Natural killer cell (primary cell): ENCODE measurements at regions not wholly inside any gene's neighbourhood (a gene's known extent, or its start where the extent isn't known, plus 50 kb on each side); places are given as distances from the start of the nearest gene placed in this dataset.

Experiments
- ATAC-seq, 3 donors: fragments of 150-1000 bp in 2 of 3; fragments of 200-7000 bp in 1 of 3; cut with Tn5 transposase; 1 replicate in 1 of 3; 2 replicates in 2 of 3; pipeline ENCODE4 v1.10.0; 2021; ENCODE audit warnings: mild to moderate bottlenecking in 2 of 3, moderate library complexity in 2 of 3
- DNase-seq, 2 donors: peaks; one replicate each; pipeline versions ENCODE4 v3.0.0 to v3.0.0-alpha.2; 2013 to 2021; ENCODE audit warnings: mixed read lengths in 1 of 2
- H3K27ac ChIP-seq: one replicate; pipeline ENCODE4 v1.5.1; 2013; ENCODE audit warnings: mild to moderate bottlenecking, low read length
- H3K27me3 ChIP-seq: one replicate; pipeline ENCODE4 v1.6.1; 2013; ENCODE audit warnings: low read length; ENCODE audit not compliant: control insufficient read depth, insufficient read depth
- H3K36me3 ChIP-seq: one replicate; pipeline ENCODE4 v1.6.1; 2013; ENCODE audit warnings: low read length; ENCODE audit not compliant: control insufficient read depth, insufficient read depth
- H3K4me1 ChIP-seq: one replicate; pipeline ENCODE4 v1.6.1; 2013; ENCODE audit warnings: low read length; ENCODE audit not compliant: control insufficient read depth, insufficient read depth
- H3K4me3 ChIP-seq: one replicate; pipeline ENCODE4 v1.5.1; 2013; ENCODE audit warnings: low read length
- H3K9me3 ChIP-seq: one replicate; pipeline ENCODE4 v1.6.1; 2013; ENCODE audit warnings: low read length; ENCODE audit not compliant: control insufficient read depth, insufficient read depth
- H3K27ac Mint-ChIP-seq, 2 donors: one replicate each; pipeline ENCODE4 v1.8.0; 2022; ENCODE audit warnings: mild to moderate bottlenecking in 2 of 2, mixed read lengths in 2 of 2, moderate library complexity in 1 of 2
- H3K27me3 Mint-ChIP-seq, 2 donors: one replicate each; pipeline ENCODE4 v1.8.0; 2022; ENCODE audit warnings: low read depth in 2 of 2, mixed read lengths in 2 of 2
- H3K36me3 Mint-ChIP-seq: one replicate; pipeline ENCODE4 v1.8.0; 2022; ENCODE audit warnings: mixed read lengths
- H3K4me1 Mint-ChIP-seq, 2 donors: one replicate each; pipeline ENCODE4 v1.8.0; 2022; ENCODE audit warnings: mixed read lengths in 2 of 2
- H3K4me3 Mint-ChIP-seq: one replicate; pipeline ENCODE4 v1.8.0; 2022; ENCODE audit warnings: mild to moderate bottlenecking, moderate library complexity, mixed read lengths
- H3K9me3 Mint-ChIP-seq, 2 donors: one replicate each; pipeline ENCODE4 v1.8.0; 2022; ENCODE audit warnings: mixed read lengths in 2 of 2
- WGBS: methylation state at CpG from one replicate; pipeline ENCODE4 v1.1.7; 2013; ENCODE audit warnings: missing lambda C conversion rate; ENCODE audit not compliant: insufficient coverage; 5-methylcytosine and 5-hydroxymethylcytosine counted together
- intact Hi-C: fragments of 100-400 bp; cut with micrococcal nuclease; formaldehyde crosslinking; loops from one replicate; pipeline ENCODE4 v1.14.2; 2022
- TF ChIP-seq, protein P1 (sequence below): fragments of 200-600 bp; IDR thresholded peaks from one replicate; pipeline ENCODE4 v1.8.0; 2022; ENCODE audit warnings: antibody characterized with exemption

DNA sequence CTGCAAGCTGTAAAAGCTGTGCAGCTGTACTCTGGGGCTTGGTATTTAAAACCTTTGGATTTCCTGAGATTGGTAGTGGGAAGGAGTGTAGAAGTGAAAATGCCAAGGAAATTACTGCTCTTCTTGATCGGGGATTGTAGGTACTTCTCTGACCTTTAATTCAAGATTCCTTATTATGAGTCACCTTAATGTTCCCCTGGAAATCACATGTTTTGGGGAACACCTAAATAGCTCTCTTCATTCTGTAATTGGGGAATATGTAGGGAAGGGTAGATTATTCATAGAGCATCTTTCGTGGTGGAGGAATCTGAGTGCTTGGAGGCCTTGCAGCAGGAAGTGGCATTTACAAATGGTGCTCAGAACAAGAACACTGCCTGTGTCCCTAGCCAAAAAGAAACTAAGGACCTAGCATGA is 137.8 kb downstream of the UCHL1 start:
- Mint-ChIP-seq H3K27ac (no peak overlapping the region), H3K9me3 (peaks cover 0 to 2% of the 10 kb centered on the region in 2 donors), H3K4me1 (no peaks in the 10 kb centered on the region), H3K27me3 (no peaks in the 10 kb centered on the region), H3K36me3 (no peaks in the 10 kb centered on the region), H3K4me3 (no peak overlapping the region)
- Histone ChIP-seq H3K27me3 (no peaks in the 10 kb centered on the region), H3K27ac (no peak overlapping the region), H3K36me3 (no peaks in the 10 kb centered on the region), H3K4me3 (no peak overlapping the region), H3K9me3 (no peaks in the 10 kb centered on the region), H3K4me1 (no peaks in the 10 kb centered on the region)
- no peak for DNase-seq
- ATAC-seq = no peak
- intact Hi-C loops = no loop called here
- TF ChIP-seq, protein P1, sequence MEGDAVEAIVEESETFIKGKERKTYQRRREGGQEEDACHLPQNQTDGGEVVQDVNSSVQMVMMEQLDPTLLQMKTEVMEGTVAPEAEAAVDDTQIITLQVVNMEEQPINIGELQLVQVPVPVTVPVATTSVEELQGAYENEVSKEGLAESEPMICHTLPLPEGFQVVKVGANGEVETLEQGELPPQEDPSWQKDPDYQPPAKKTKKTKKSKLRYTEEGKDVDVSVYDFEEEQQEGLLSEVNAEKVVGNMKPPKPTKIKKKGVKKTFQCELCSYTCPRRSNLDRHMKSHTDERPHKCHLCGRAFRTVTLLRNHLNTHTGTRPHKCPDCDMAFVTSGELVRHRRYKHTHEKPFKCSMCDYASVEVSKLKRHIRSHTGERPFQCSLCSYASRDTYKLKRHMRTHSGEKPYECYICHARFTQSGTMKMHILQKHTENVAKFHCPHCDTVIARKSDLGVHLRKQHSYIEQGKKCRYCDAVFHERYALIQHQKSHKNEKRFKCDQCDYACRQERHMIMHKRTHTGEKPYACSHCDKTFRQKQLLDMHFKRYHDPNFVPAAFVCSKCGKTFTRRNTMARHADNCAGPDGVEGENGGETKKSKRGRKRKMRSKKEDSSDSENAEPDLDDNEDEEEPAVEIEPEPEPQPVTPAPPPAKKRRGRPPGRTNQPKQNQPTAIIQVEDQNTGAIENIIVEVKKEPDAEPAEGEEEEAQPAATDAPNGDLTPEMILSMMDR = no peak
- 70% methylated on average over 1 of the region's 2 CpGs for WGBS

DNA sequence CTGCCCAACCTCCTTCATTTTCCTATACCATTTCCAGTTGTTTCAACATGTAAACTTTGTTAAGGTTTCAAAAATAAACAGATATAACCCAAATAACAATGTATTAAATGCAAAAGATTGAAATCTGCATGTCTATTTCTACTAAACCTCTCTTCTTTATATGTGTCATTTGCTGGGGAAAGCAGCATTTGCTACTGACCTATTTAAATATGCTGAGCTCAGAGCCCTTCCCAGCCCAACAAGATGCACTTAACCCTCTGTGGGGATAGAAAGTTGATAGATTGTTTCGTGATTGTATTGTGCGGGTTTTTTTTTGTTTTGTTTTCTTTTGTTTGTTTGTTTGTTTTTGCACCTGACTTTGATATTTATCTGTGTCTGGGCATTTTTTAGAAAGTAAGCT is 139.5 kb downstream of the UCHL1 start:
- H3K27me3 ChIP-seq = no peaks in the 10 kb centered on the region
- Mint-ChIP-seq H3K4me1 (no peaks in the 10 kb centered on the region), H3K9me3 (no peaks in the 10 kb centered on the region), H3K36me3 (no peaks in the 10 kb centered on the region), H3K27ac (no peak overlapping the region), H3K27me3 (no peaks in the 10 kb centered on the region), H3K4me3 (no peak overlapping the region)
- H3K36me3 ChIP-seq = no peaks in the 10 kb centered on the region
- DNase-seq (no peak), ATAC-seq (no peak)
- H3K4me1 ChIP-seq = no peaks in the 10 kb centered on the region
- H3K9me3 ChIP-seq = no peaks in the 10 kb centered on the region
- TF ChIP-seq, protein P1 = no peak
- intact Hi-C loops = no loop called here
- no peak overlapping the region for H3K27ac ChIP-seq
- WGBS = 87% methylated on average over 2 of the region's 2 CpGs
- H3K4me3 ChIP-seq = no peak overlapping the region

DNA sequence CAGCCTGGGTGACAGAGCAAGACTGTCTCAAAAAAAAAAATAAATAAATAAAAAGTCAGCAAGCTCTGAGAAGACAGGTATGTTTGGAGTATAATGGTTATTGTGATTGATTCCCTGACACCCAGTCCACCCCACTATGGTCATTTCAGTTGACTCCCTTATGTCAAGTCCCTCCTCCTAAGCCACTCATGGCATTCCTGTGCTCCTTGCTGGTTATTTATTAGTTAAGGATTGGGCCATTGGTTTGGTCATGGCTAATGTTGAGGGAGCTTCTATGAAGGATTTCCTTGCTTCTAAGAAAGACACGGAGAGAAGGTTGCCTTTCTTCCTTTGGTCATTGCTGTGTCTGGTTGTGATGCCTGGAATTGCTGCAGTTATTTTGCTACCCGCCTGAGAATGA is 140.1 kb downstream of the UCHL1 start:
- Mint-ChIP-seq H3K36me3 (no peaks in the 10 kb centered on the region), H3K4me1 (no peaks in the 10 kb centered on the region), H3K27ac (no peak overlapping the region), H3K9me3 (no peaks in the 10 kb centered on the region), H3K4me3 (no peak overlapping the region), H3K27me3 (no peaks in the 10 kb centered on the region)
- intact Hi-C loops = no loop called here
- H3K36me3 ChIP-seq = no peaks in the 10 kb centered on the region
- H3K9me3 ChIP-seq = no peaks in the 10 kb centered on the region
- ATAC-seq (no peak), DNase-seq (no peak)
- H3K4me3 ChIP-seq = no peak overlapping the region
- 83% methylated on average over 2 of the region's 2 CpGs for WGBS
- H3K4me1 ChIP-seq = no peaks in the 10 kb centered on the region
- H3K27me3 ChIP-seq = no peaks in the 10 kb centered on the region
- TF ChIP-seq, protein P1 = no peak
- no peak overlapping the region for H3K27ac ChIP-seq

DNA sequence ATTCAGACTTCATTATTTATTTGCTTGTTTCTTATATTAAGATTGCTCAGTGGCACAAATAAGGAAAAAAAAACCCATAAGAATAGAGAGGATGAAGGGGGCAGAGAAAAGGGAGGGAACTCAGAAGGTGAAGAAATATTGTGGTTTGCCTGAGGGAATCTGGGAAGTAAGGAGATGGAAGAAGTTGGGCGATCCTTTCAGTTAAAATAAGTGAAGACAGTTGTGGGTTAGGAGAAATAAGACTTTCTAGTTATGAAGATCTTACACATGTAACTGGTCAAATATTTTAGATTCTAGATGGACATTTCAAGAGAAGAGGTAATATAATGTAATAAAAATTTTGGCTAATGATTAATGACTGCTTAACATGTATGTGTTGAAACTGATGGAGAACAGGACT is 138.7 kb upstream of the LIMCH1 start:
- TF ChIP-seq, protein P1 = no peak
- no peak overlapping the region for H3K4me3 Mint-ChIP-seq
- H3K27ac Mint-ChIP-seq = no peak overlapping the region
- ATAC-seq (no peak), DNase-seq (no peak)
- no peaks in the 10 kb centered on the region for H3K9me3 ChIP-seq
- no peaks in the 10 kb centered on the region for H3K36me3 ChIP-seq
- H3K4me1 ChIP-seq = no peaks in the 10 kb centered on the region
- intact Hi-C loops = no loop called here
- no peak overlapping the region for H3K4me3 ChIP-seq
- WGBS = 100% methylated on average over 1 of the region's 1 CpG
- peaks cover 2% of the 10 kb centered on the region in 2 donors for H3K9me3 Mint-ChIP-seq
- no peak overlapping the region for H3K27ac ChIP-seq
- H3K27me3 ChIP-seq = no peaks in the 10 kb centered on the region
- H3K36me3 Mint-ChIP-seq = no peaks in the 10 kb centered on the region
- H3K4me1 Mint-ChIP-seq = no peaks in the 10 kb centered on the region
- no peaks in the 10 kb centered on the region for H3K27me3 Mint-ChIP-seq
